ENCODE measurements at regions not wholly inside any gene's neighbourhood (a gene's known extent, or its start where the extent isn't known, plus 50 kb on each side); places are given as distances from the start of the nearest gene placed in this dataset.

GRCh38 chr7:142320883-142321282, 63.0 kb upstream of the PRSS58 start:
- ChIA-PET CTCF (interaction anchor here (1.5 to 4.4 kb wide), 3 partner anchors 13 to 490 kb away, joined by 5 to 37 read pairs (median 27); no protein-coding TSS in a partner anchor), POLR2A (interaction anchor here (1.3 to 2.8 kb wide), 5 partner anchors 467 to 490 kb away, joined by 3 to 45 read pairs (median 10); no protein-coding TSS in a partner anchor)
- no peaks in the 10 kb centered on the region for H3K36me3 Mint-ChIP-seq (ENCODE audit: low read depth)
- H3K4me1 Mint-ChIP-seq = peaks cover 14% of the 10 kb centered on the region
- peak overlapping the region; percentile 19 for H3K4me3 Mint-ChIP-seq
- peak overlapping the region; percentile 36 for H3K27ac Mint-ChIP-seq
- DNase-seq = no peak
- H3K9me3 Mint-ChIP-seq = no peaks in the 10 kb centered on the region
- peaks cover 13% of the 10 kb centered on the region for H3K27me3 Mint-ChIP-seq

- peak overlapping the region; percentile 82 for H3K27ac Mint-ChIP-seq
Measured at GRCh38 chr7:142319970-142320369, 62.1 kb upstream of the PRSS58 start.

GRCh38 chr7:142314281-142314680, 56.4 kb upstream of the PRSS58 start:
- Mint-ChIP-seq H3K27me3 (peaks cover 27% of the 10 kb centered on the region), H3K4me3 (no peak overlapping the region), H3K9me3 (no peaks in the 10 kb centered on the region), H3K4me1 (peaks cover 7% of the 10 kb centered on the region), H3K27ac (no peak overlapping the region), H3K36me3 (ENCODE audit: low read depth) (no peaks in the 10 kb centered on the region)
- ChIA-PET POLR2A (no interaction called here), CTCF (interaction anchor here (0.9 to 3.1 kb wide), 5 partner anchors 10 to 338 kb away, joined by 3 to 20 read pairs (median 3); no protein-coding TSS in a partner anchor)
- DNase-seq = no peak

More at GRCh38 chr7:142319970-142320369, 62.1 kb upstream of the PRSS58 start:
- H3K4me1 Mint-ChIP-seq = peaks cover 14% of the 10 kb centered on the region
- H3K36me3 Mint-ChIP-seq (ENCODE audit: low read depth) = no peaks in the 10 kb centered on the region
- peak; percentile 41 for DNase-seq
- POLR2A ChIA-PET = interaction anchor here (1.3 to 2.8 kb wide), 5 partner anchors 468 to 491 kb away, joined by 3 to 45 read pairs (median 10); no protein-coding TSS in a partner anchor
- no peaks in the 10 kb centered on the region for H3K9me3 Mint-ChIP-seq
- peak overlapping the region; percentile 40 for H3K4me3 Mint-ChIP-seq
- peaks cover 15% of the 10 kb centered on the region for H3K27me3 Mint-ChIP-seq
- CTCF ChIA-PET = interaction anchor here (0.9 to 4.4 kb wide), 8 partner anchors 12 to 895 kb away, joined by 3 to 37 read pairs (median 4); no protein-coding TSS in a partner anchor

GRCh38 chr7:142313528-142313927, 55.7 kb upstream of the PRSS58 start:
- CTCF ChIA-PET = interaction anchor here (0.5 to 3.1 kb wide), 5 partner anchors 10 to 338 kb away, joined by 3 to 20 read pairs (median 4); no protein-coding TSS in a partner anchor
- Mint-ChIP-seq H3K9me3 (no peaks in the 10 kb centered on the region), H3K36me3 (ENCODE audit: low read depth) (no peaks in the 10 kb centered on the region), H3K27me3 (peaks cover 27% of the 10 kb centered on the region), H3K4me1 (peaks cover 7% of the 10 kb centered on the region), H3K27ac (no peak overlapping the region), H3K4me3 (peak overlapping the region; percentile 5)
- POLR2A ChIA-PET = interaction anchor here (1.4 kb wide), 1 partner anchor 483 kb away, joined by 4 read pairs; no protein-coding TSS in a partner anchor
- DNase-seq = no peak

GRCh38 chr7:142311876-142312275, 54.0 kb upstream of the PRSS58 start:
- H3K27ac Mint-ChIP-seq = no peak overlapping the region
- CTCF ChIA-PET = interaction anchor here (0.7 to 3.1 kb wide), 4 partner anchors 8 to 172 kb away, joined by 3 to 20 read pairs (median 4); no protein-coding TSS in a partner anchor
- peaks cover 27% of the 10 kb centered on the region for H3K27me3 Mint-ChIP-seq
- peaks cover 7% of the 10 kb centered on the region for H3K4me1 Mint-ChIP-seq
- H3K4me3 Mint-ChIP-seq = no peak overlapping the region
- POLR2A ChIA-PET = interaction anchor here (0.9 kb wide), 1 partner anchor 496 kb away, joined by 3 read pairs; no protein-coding TSS in a partner anchor
- no peaks in the 10 kb centered on the region for H3K9me3 Mint-ChIP-seq
- H3K36me3 Mint-ChIP-seq (ENCODE audit: low read depth) = no peaks in the 10 kb centered on the region
- DNase-seq = no peak

- H3K4me1 Mint-ChIP-seq = peaks cover 7% of the 10 kb centered on the region
- H3K4me3 Mint-ChIP-seq = no peak overlapping the region
- H3K27ac Mint-ChIP-seq = no peak overlapping the region
- POLR2A ChIA-PET = interaction anchor here (0.8 to 1.4 kb wide), 4 partner anchors 479 to 500 kb away, joined by 3 to 6 read pairs (median 4); no protein-coding TSS in a partner anchor
- H3K27me3 Mint-ChIP-seq = peaks cover 15% of the 10 kb centered on the region
- CTCF ChIA-PET = interaction anchor here (0.7 to 1.6 kb wide), 4 partner anchors 9 to 502 kb away, joined by 3 to 6 read pairs (median 4); no protein-coding TSS in a partner anchor
- DNase-seq = no peak
- H3K36me3 Mint-ChIP-seq (ENCODE audit: low read depth) = no peaks in the 10 kb centered on the region
- H3K9me3 Mint-ChIP-seq = no peaks in the 10 kb centered on the region
Measured at GRCh38 chr7:142308918-142309317, 51.1 kb upstream of the PRSS58 start.

GRCh38 chr7:142308326-142308725, 50.5 kb upstream of the PRSS58 start:
- CTCF ChIA-PET = interaction anchor here (0.7 to 1.6 kb wide), 4 partner anchors 9 to 503 kb away, joined by 3 to 6 read pairs (median 4); no protein-coding TSS in a partner anchor
- Mint-ChIP-seq H3K9me3 (no peaks in the 10 kb centered on the region), H3K27me3 (peaks cover 16% of the 10 kb centered on the region), H3K36me3 (ENCODE audit: low read depth) (no peaks in the 10 kb centered on the region), H3K4me3 (no peak overlapping the region), H3K4me1 (peaks cover 7% of the 10 kb centered on the region), H3K27ac (no peak overlapping the region)
- no peak for DNase-seq
- POLR2A ChIA-PET = interaction anchor here (0.8 to 1.4 kb wide), 4 partner anchors 479 to 500 kb away, joined by 3 to 7 read pairs (median 5); no protein-coding TSS in a partner anchor

Data from activated CD4-positive, alpha-beta memory T cell treated with anti-CD3 and anti-CD28 coated beads, Interleukin-2, amount 10 ng/mL, durations not matched to agents 7 days and 5 days (primary cell).